IMR-90 (cell line): ENCODE measurements at regions not wholly inside any gene's neighbourhood (a gene's known extent, or its start where the extent isn't known, plus 50 kb on each side); places are given as distances from the start of the nearest gene placed in this dataset.

Experiments
- BHLHE40 ChIP-seq: fragments of 150-350 bp; IDR thresholded peaks from 2 replicates; pipeline ENCODE4 v1.6.1; 2016; ENCODE audit warnings: mild to moderate bottlenecking, low read depth, low read length
- CHD1 ChIP-seq: IDR thresholded peaks from 2 replicates; pipeline ENCODE4 v1.6.1; 2012; ENCODE audit warnings: low read depth, low read length, improper control_type of control experiment
- CTCF ChIP-seq: conservative IDR thresholded peaks from 2 replicates; pipeline ENCODE4 v1.5.1; 2012; ENCODE audit warnings: mild to moderate bottlenecking, low read depth, low read length, improper control_type of control experiment
- FOS ChIP-seq: fragments of 150-350 bp; IDR thresholded peaks from 2 replicates; pipeline ENCODE4 v1.6.1; 2016; ENCODE audit warnings: low read depth, low read length
- NFE2L2 ChIP-seq: fragments of 150-350 bp; IDR thresholded peaks from 2 replicates; pipeline ENCODE4 v1.6.1; 2016; ENCODE audit warnings: low read depth, mild to moderate bottlenecking, low read length
- POLR2A ChIP-seq: IDR thresholded peaks from 2 replicates; pipeline ENCODE4 v1.6.1; 2012; ENCODE audit warnings: mild to moderate bottlenecking, low read depth, low read length
- RAD21 ChIP-seq: IDR thresholded peaks from 2 replicates; pipeline ENCODE4 v1.6.1; 2012; ENCODE audit warnings: low read length, improper control_type of control experiment
- RFX5 ChIP-seq: IDR thresholded peaks from 2 replicates; pipeline ENCODE4 v1.8.0; 2012; ENCODE audit warnings: low read depth, mild to moderate bottlenecking, low read length, moderate library complexity
- USF2 ChIP-seq: fragments of 150-350 bp; IDR thresholded peaks from 2 replicates; pipeline ENCODE4 v1.6.1; 2017; ENCODE audit warnings: mild to moderate bottlenecking, antibody characterized with exemption, low read length, low read depth

- TF ChIP-seq CHD1 (no peak), POLR2A (no peak), CTCF (no peak), NFE2L2 (no peak), RFX5 (no peak), RAD21 (no peak), BHLHE40 (no peak), FOS (no peak), USF2 (no peak)
These were observed 1898.4 kb downstream of the STIM2 start for GRCh38 chr4:28759064-28759463.
